ENCODE measurements at regions not wholly inside any gene's neighbourhood (a gene's known extent, or its start where the extent isn't known, plus 50 kb on each side); places are given as distances from the start of the nearest gene placed in this dataset.
"Not testable (repeated sequence)": the region's sequence is repeated elsewhere in the genome, so short reads cannot be mapped to it uniquely, and the experiment has no call there.

- DNase-seq (ENCODE audit: low spot score): no peak
- intact Hi-C loops (cut with DNase I): no loop called here
These were observed 332.4 kb downstream of the SLC7A11 start for GRCh38 chr4:137909529-137910309.

- no peak for DNase-seq (ENCODE audit: low spot score)
- intact Hi-C loops (cut with DNase I): no loop called here
These were observed 336.2 kb downstream of the SLC7A11 start for GRCh38 chr4:137905930-137906329.

GRCh38 chr4:137901114-137901513 lies 341.0 kb downstream of the SLC7A11 start:
- DNase-seq (ENCODE audit: low spot score): no peak
- intact Hi-C loops (cut with DNase I): no loop called here

GRCh38 chr4:137896221-137896737 lies 345.9 kb downstream of the SLC7A11 start:
- intact Hi-C loops (cut with DNase I): no loop called here
- DNase-seq (ENCODE audit: low spot score): no peak

GRCh38 chr4:137895515-137895914 lies 346.6 kb downstream of the SLC7A11 start:
- DNase-seq (ENCODE audit: low spot score); intact Hi-C loops (cut with DNase I): not testable (repeated sequence)

GRCh38 chr4:137892134-137892533 lies 350.0 kb downstream of the SLC7A11 start:
- intact Hi-C loops (cut with DNase I): no loop called here
- DNase-seq (ENCODE audit: low spot score): no peak

- no peak for DNase-seq (ENCODE audit: low spot score)
- intact Hi-C loops (cut with DNase I): no loop called here
These were observed 351.3 kb downstream of the SLC7A11 start for GRCh38 chr4:137890812-137891211.

- intact Hi-C loops (cut with DNase I): no loop called here
- DNase-seq (ENCODE audit: low spot score): no peak
These were observed 349.3 kb upstream of the PCDH18 start for GRCh38 chr4:137881641-137882040.

GRCh38 chr4:137868067-137868466 lies 335.8 kb upstream of the PCDH18 start:
- intact Hi-C loops (cut with DNase I); DNase-seq (ENCODE audit: low spot score): not testable (repeated sequence)

GRCh38 chr4:137866671-137867070 lies 334.4 kb upstream of the PCDH18 start:
- intact Hi-C loops (cut with DNase I): no loop called here
- DNase-seq (ENCODE audit: low spot score): no peak

- no peak for DNase-seq (ENCODE audit: low spot score)
- intact Hi-C loops (cut with DNase I): no loop called here
These were observed 329.4 kb upstream of the PCDH18 start for GRCh38 chr4:137861682-137862081.

- intact Hi-C loops (cut with DNase I): loop anchor here (10.0 kb wide), 1 partner anchor 729 kb away; no protein-coding TSS in a partner anchor
- DNase-seq (ENCODE audit: low spot score): no peak
These were observed 321.1 kb upstream of the PCDH18 start for GRCh38 chr4:137853424-137853823.

- intact Hi-C loops (cut with DNase I): loop anchor here (10.0 kb wide), 1 partner anchor 728 kb away; no protein-coding TSS in a partner anchor
- DNase-seq (ENCODE audit: low spot score): no peak
These were observed 320.0 kb upstream of the PCDH18 start for GRCh38 chr4:137852326-137852725.

- intact Hi-C loops (cut with DNase I): loop anchor here (10.0 kb wide), 1 partner anchor 727 kb away; no protein-coding TSS in a partner anchor
- no peak for DNase-seq (ENCODE audit: low spot score)
These were observed 319.1 kb upstream of the PCDH18 start for GRCh38 chr4:137851435-137851834.

GRCh38 chr4:137827945-137828344 lies 295.7 kb upstream of the PCDH18 start:
- DNase-seq (ENCODE audit: low spot score); intact Hi-C loops (cut with DNase I): not testable (repeated sequence)

GRCh38 chr4:137825505-137825904 lies 293.2 kb upstream of the PCDH18 start:
- DNase-seq (ENCODE audit: low spot score): no peak
- intact Hi-C loops (cut with DNase I): no loop called here

- intact Hi-C loops (cut with DNase I): no loop called here
- DNase-seq (ENCODE audit: low spot score): no peak
These were observed 290.7 kb upstream of the PCDH18 start for GRCh38 chr4:137823007-137823406.

GRCh38 chr4:137819964-137820383 lies 287.7 kb upstream of the PCDH18 start:
- no peak for DNase-seq (ENCODE audit: low spot score)
- intact Hi-C loops (cut with DNase I): no loop called here

- DNase-seq (ENCODE audit: low spot score): no peak
- intact Hi-C loops (cut with DNase I): no loop called here
These were observed 280.0 kb upstream of the PCDH18 start for GRCh38 chr4:137812258-137812657.

- no peak for DNase-seq (ENCODE audit: low spot score)
- intact Hi-C loops (cut with DNase I): no loop called here
These were observed 274.1 kb upstream of the PCDH18 start for GRCh38 chr4:137806420-137806819.

GRCh38 chr4:137804906-137805495 lies 272.7 kb upstream of the PCDH18 start:
- intact Hi-C loops (cut with DNase I): no loop called here
- no peak for DNase-seq (ENCODE audit: low spot score)

Data from cardiac septum (tissue), 1 donor.